ENCODE measurements at regions not wholly inside any gene's neighbourhood (a gene's known extent, or its start where the extent isn't known, plus 50 kb on each side); places are given as distances from the start of the nearest gene placed in this dataset.

- POLR2A ChIA-PET: no interaction called here
- no peak for TF ChIP-seq CTCF (IDR thresholded peaks at IDR 0.05; ENCODE audit: insufficient read depth, low read length, missing control alignments)
- no peak for DNase-seq (ENCODE audit: low read depth, low spot score)
- no peak overlapping the region for H3K4me3 ChIP-seq (ENCODE audit: low read depth, low read length)
- CTCF ChIA-PET: no interaction called here
Observed at GRCh38 chr2:5285872-5286769, 406.1 kb upstream of the SOX11 start.

- POLR2A ChIA-PET: no interaction called here
- CTCF ChIA-PET: interaction anchor here (0.6 kb wide), 1 partner anchor 133 kb away, joined by 3 read pairs; no protein-coding TSS in a partner anchor
Observed at GRCh38 chr2:5287558-5288334, 404.4 kb upstream of the SOX11 start.

GRCh38 chr2:5290900-5291546 is 401.2 kb upstream of the SOX11 start:
- DNase-seq (ENCODE audit: low read depth, low spot score): no peak
- ChIA-PET POLR2A (no interaction called here), CTCF (no interaction called here)
- TF ChIP-seq CTCF (IDR thresholded peaks at IDR 0.05; ENCODE audit: insufficient read depth, low read length, missing control alignments): no peak
- H3K4me3 ChIP-seq (ENCODE audit: low read depth, low read length): no peak overlapping the region

More at GRCh38 chr2:5287558-5288334, 404.4 kb upstream of the SOX11 start:
- no peak for DNase-seq (ENCODE audit: low read depth, low spot score)
- no peak for TF ChIP-seq CTCF (IDR thresholded peaks at IDR 0.05; ENCODE audit: insufficient read depth, low read length, missing control alignments)
- no peak overlapping the region for H3K4me3 ChIP-seq (ENCODE audit: low read depth, low read length)

- no peak for TF ChIP-seq CTCF (IDR thresholded peaks at IDR 0.05; ENCODE audit: insufficient read depth, low read length, missing control alignments)
- DNase-seq (ENCODE audit: low read depth, low spot score): no peak
- H3K4me3 ChIP-seq (ENCODE audit: low read depth, low read length): no peak overlapping the region
- CTCF ChIA-PET: no interaction called here
- POLR2A ChIA-PET: no interaction called here
Observed at GRCh38 chr2:5304640-5305039, 387.5 kb upstream of the SOX11 start.

- no peak for TF ChIP-seq CTCF (IDR thresholded peaks at IDR 0.05; ENCODE audit: insufficient read depth, low read length, missing control alignments)
- H3K4me3 ChIP-seq (ENCODE audit: low read depth, low read length): no peak overlapping the region
- no peak for DNase-seq (ENCODE audit: low read depth, low spot score)
- CTCF ChIA-PET: no interaction called here
- POLR2A ChIA-PET: no interaction called here
Observed at GRCh38 chr2:5315041-5315440, 377.1 kb upstream of the SOX11 start.

GRCh38 chr2:5315512-5315911 is 376.7 kb upstream of the SOX11 start:
- CTCF ChIA-PET: no interaction called here

More at GRCh38 chr2:5315512-5315911, 376.7 kb upstream of the SOX11 start:
- no peak for TF ChIP-seq CTCF (IDR thresholded peaks at IDR 0.05; ENCODE audit: insufficient read depth, low read length, missing control alignments)
- no peak overlapping the region for H3K4me3 ChIP-seq (ENCODE audit: low read depth, low read length)
- POLR2A ChIA-PET: no interaction called here
- no peak for DNase-seq (ENCODE audit: low read depth, low spot score)

Measured in AG04449 (cell line).